ENCODE measurements at regions not wholly inside any gene's neighbourhood (a gene's known extent, or its start where the extent isn't known, plus 50 kb on each side); places are given as distances from the start of the nearest gene placed in this dataset.

- no peak for TF ChIP-seq CTCF (IDR thresholded peaks at IDR 0.05)
- no peak for TF ChIP-seq POLR2A (IDR thresholded peaks at IDR 0.05)
Measured at GRCh38 chr11:104275992-104276391, 112.0 kb upstream of the PDGFD start.
